Activated CD8-positive, alpha-beta memory T cell treated with anti-CD3 and anti-CD28 coated beads, Interleukin-2, amount 10 ng/mL, durations not matched to agents 7 days and 5 days (primary cell): ENCODE measurements at regions not wholly inside any gene's neighbourhood (a gene's known extent, or its start where the extent isn't known, plus 50 kb on each side); places are given as distances from the start of the nearest gene placed in this dataset.
A peak's percentile ranks its signal among the peaks of the same experiment; 100 is the strongest.
"Not testable (repeated sequence)": the region's sequence is repeated elsewhere in the genome, so short reads cannot be mapped to it uniquely, and the experiment has no call there.

ENCODE experiments used
- ATAC-seq: fragments of 150-1000 bp; cut with Tn5 transposase; one replicate; pipeline ENCODE4 v1.10.0; 2021; ENCODE audit warnings: moderate library complexity
- CTCF ChIA-PET: fragments of 350-600 bp; sonication (Branson Sonifier 250); formaldehyde crosslinking; loops from one replicate; lab custom pipeline; 2021; ENCODE audit warnings: antibody characterized with exemption; lab: Charles Lee
- DNase-seq: peaks from one replicate; pipeline ENCODE4 v3.0.0-alpha.2; 2020
- H3K27ac Mint-ChIP-seq: one replicate; pipeline ENCODE4 v1.8.0; 2021; ENCODE audit warnings: mild to moderate bottlenecking, mixed read lengths
- H3K27me3 Mint-ChIP-seq: one replicate; pipeline ENCODE4 v1.8.0; 2021; ENCODE audit warnings: mixed read lengths
- H3K36me3 Mint-ChIP-seq: one replicate; pipeline ENCODE4 v1.8.0; 2021; ENCODE audit warnings: mild to moderate bottlenecking, mixed read lengths
- H3K4me1 Mint-ChIP-seq: one replicate; pipeline ENCODE4 v1.8.0; 2021; ENCODE audit warnings: mixed read lengths
- H3K4me3 Mint-ChIP-seq: one replicate; pipeline ENCODE4 v1.8.0; 2021; ENCODE audit warnings: mild to moderate bottlenecking, moderate library complexity, mixed read lengths
- H3K9me3 Mint-ChIP-seq: one replicate; pipeline ENCODE4 v1.8.0; 2022; ENCODE audit warnings: low read depth, mixed read lengths

- H3K36me3 Mint-ChIP-seq, CTCF ChIA-PET, H3K9me3 Mint-ChIP-seq, H3K27ac Mint-ChIP-seq, ATAC-seq, H3K27me3 Mint-ChIP-seq, DNase-seq, H3K4me1 Mint-ChIP-seq, H3K4me3 Mint-ChIP-seq: not testable (repeated sequence)
Observed at GRCh38 chr1:146393154-146393553, 164.3 kb upstream of the NOTCH2NLA start.

DNA sequence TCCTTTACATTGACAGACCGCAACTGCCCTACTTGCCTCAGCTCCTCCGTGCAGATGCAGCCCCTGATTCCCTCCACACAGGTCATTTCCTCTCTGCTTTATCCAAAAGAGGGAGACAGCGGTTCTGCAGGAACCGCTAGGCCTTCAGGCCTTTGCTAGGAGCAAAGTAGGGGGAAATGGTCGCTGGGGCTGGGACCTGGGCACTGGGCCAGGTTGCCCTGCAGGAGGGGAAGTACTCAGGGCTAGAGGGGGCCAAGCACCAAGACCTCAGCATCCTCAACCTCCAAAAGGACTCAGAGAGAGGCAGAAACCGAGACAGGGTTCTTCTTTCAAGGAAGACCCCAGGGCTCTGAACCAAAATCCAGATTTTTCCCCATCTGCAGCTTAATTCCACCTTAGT lies 160.4 kb upstream of the NOTCH2NLA start:
- CTCF ChIA-PET, H3K9me3 Mint-ChIP-seq, H3K36me3 Mint-ChIP-seq, H3K27me3 Mint-ChIP-seq, H3K4me1 Mint-ChIP-seq, DNase-seq, ATAC-seq, H3K4me3 Mint-ChIP-seq, H3K27ac Mint-ChIP-seq: not testable (repeated sequence)

- peak overlapping the region; percentile 100 for H3K27ac Mint-ChIP-seq
- H3K4me3 Mint-ChIP-seq = peak overlapping the region; percentile 33
- not testable (repeated sequence) for ATAC-seq, H3K36me3 Mint-ChIP-seq, DNase-seq, H3K27me3 Mint-ChIP-seq, H3K9me3 Mint-ChIP-seq
- CTCF ChIA-PET = interaction anchor here (1.0 kb wide), 1 partner anchor 11 kb away, joined by 4 read pairs; no protein-coding TSS in a partner anchor
- peaks cover 11% of the 10 kb centered on the region for H3K4me1 Mint-ChIP-seq
Observed at GRCh38 chr1:146387750-146388469, 159.1 kb upstream of the NOTCH2NLA start.

DNA sequence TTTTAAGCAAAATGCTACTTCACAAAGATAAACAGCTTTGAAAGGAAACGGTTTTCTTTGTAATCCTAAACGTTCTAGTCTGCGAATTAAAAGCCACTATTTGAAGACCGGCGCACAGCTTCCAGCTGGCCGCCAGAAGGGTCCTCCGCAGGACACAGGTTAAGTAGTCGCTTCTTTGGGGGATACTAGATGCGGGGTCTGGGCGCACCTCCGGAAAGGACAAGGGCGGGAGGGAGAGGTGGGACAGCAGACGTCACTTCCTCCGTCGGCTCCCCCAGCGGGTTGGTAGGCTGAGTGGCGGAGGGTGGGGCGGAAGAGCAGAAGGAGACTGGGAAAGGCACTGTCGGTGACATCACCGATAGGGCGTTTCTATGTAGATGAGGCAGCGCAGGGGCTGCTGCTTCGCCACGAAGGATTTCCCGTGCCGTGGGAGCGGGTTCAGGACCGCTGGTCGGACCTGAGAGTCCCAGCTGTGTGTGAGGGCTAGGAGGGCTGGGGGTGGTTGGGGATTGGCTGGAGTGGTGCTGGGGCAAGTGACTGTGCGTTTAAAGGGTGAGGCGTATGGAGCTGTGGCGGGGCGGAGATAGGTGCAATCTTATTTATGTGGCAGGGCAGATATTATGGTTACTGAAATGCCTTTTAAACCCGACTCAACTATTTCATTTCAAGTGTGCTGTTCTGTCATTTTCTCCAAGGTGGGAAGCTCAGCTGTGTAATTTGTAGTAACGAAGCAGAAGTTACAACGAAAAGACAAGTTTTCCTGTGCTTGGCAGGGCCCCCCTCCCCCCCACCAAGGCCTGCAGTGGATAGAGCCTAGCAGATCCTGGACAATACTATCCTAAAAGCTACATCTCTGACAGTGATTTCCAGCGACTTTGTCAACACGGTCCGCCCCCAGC lies 158.3 kb upstream of the NOTCH2NLA start:
- CTCF ChIA-PET = interaction anchor here (1.0 kb wide), 1 partner anchor 10 kb away, joined by 4 read pairs; no protein-coding TSS in a partner anchor
- not testable (repeated sequence) for H3K27me3 Mint-ChIP-seq, H3K9me3 Mint-ChIP-seq, H3K36me3 Mint-ChIP-seq
- peak overlapping the region; percentile 77 for H3K4me3 Mint-ChIP-seq
- peak overlapping the region; percentile 100 for H3K27ac Mint-ChIP-seq
- ATAC-seq (peak; percentile 88), DNase-seq (peak; percentile 90)
- H3K4me1 Mint-ChIP-seq = peaks cover 11% of the 10 kb centered on the region

- CTCF ChIA-PET, H3K27me3 Mint-ChIP-seq, H3K4me3 Mint-ChIP-seq, H3K36me3 Mint-ChIP-seq, H3K9me3 Mint-ChIP-seq, DNase-seq, H3K27ac Mint-ChIP-seq, ATAC-seq: not testable (repeated sequence)
- H3K4me1 Mint-ChIP-seq = peaks cover 12% of the 10 kb centered on the region
Observed at GRCh38 chr1:146381196-146381595, 152.4 kb upstream of the NOTCH2NLA start.

GRCh38 chr1:146376708-146377496 lies 148.1 kb upstream of the NOTCH2NLA start:
- DNase-seq (peak; percentile 90), ATAC-seq (peak; percentile 92)
- peaks cover 15% of the 10 kb centered on the region for H3K4me1 Mint-ChIP-seq
- not testable (repeated sequence) for H3K27me3 Mint-ChIP-seq, H3K36me3 Mint-ChIP-seq, H3K9me3 Mint-ChIP-seq
- peak overlapping the region; percentile 69 for H3K4me3 Mint-ChIP-seq
- CTCF ChIA-PET = interaction anchor here (1.7 kb wide), 1 partner anchor 10 kb away, joined by 4 read pairs; no protein-coding TSS in a partner anchor
- peak overlapping the region; percentile 87 for H3K27ac Mint-ChIP-seq

DNA sequence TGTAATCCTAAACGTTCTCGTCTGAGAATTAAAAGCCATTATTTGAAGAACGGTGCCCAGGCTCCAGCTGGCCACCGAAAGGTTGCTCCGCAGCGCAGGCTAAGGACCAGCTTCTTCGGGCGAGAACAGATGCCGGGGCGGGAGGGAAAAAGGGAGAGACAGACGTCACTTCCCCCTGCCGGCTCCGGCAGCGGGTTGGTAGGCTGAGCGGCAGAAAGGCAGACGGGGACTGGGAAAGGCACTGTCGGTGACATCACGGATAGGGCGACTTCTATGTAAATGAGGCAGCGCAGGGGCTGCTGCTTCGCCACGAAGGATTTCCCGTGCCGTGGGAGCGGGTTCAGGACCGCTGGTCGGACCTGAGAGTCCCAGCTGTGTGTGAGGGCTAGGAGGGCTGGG lies 147.5 kb upstream of the NOTCH2NLA start:
- peak overlapping the region; percentile 69 for H3K4me3 Mint-ChIP-seq
- peak; percentile 48 for ATAC-seq
- H3K27ac Mint-ChIP-seq = peak overlapping the region; percentile 87
- not testable (repeated sequence) for H3K9me3 Mint-ChIP-seq, H3K27me3 Mint-ChIP-seq, H3K36me3 Mint-ChIP-seq
- CTCF ChIA-PET = interaction anchor here (1.7 kb wide), 1 partner anchor 11 kb away, joined by 4 read pairs; no protein-coding TSS in a partner anchor
- peaks cover 15% of the 10 kb centered on the region for H3K4me1 Mint-ChIP-seq
- DNase-seq = peak; percentile 92

- H3K27ac Mint-ChIP-seq, H3K36me3 Mint-ChIP-seq, DNase-seq, H3K4me3 Mint-ChIP-seq, CTCF ChIA-PET, H3K27me3 Mint-ChIP-seq, H3K9me3 Mint-ChIP-seq, ATAC-seq: not testable (repeated sequence)
- H3K4me1 Mint-ChIP-seq = peaks cover 14% of the 10 kb centered on the region
Observed at GRCh38 chr1:146375108-146375507, 146.3 kb upstream of the NOTCH2NLA start.

- peak; percentile 69 for DNase-seq
- Mint-ChIP-seq H3K4me3 (peak overlapping the region; percentile 75), H3K27ac (peak overlapping the region; percentile 78)
- H3K9me3 Mint-ChIP-seq, CTCF ChIA-PET, H3K36me3 Mint-ChIP-seq, H3K4me1 Mint-ChIP-seq, H3K27me3 Mint-ChIP-seq, ATAC-seq: not testable (repeated sequence)
Observed at GRCh38 chr1:146369940-146370339, 141.1 kb upstream of the NOTCH2NLA start.

DNA sequence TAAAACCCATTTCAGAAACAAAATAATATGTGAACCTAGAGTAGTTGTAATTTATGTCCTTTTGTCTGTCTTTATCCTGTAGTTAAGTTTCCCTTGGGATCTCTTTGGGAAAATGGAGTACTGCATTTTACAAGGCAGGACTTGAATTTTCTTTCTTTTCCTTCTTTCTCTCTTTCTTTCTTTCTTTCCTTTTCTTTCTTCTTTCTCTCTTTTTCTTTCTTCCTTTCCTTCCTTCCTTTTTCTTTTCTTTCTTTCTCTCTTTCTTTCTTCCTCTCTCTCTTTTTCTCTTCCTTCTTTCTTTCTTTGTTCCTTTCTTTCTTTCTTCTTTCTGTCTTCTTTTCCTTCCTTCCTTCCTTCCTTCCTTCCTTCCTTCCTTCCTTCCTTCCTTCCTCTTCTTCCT lies 126.6 kb upstream of the NOTCH2NLA start:
- H3K4me3 Mint-ChIP-seq, ATAC-seq, H3K4me1 Mint-ChIP-seq, H3K27me3 Mint-ChIP-seq, DNase-seq, H3K27ac Mint-ChIP-seq, CTCF ChIA-PET, H3K36me3 Mint-ChIP-seq, H3K9me3 Mint-ChIP-seq: not testable (repeated sequence)

DNA sequence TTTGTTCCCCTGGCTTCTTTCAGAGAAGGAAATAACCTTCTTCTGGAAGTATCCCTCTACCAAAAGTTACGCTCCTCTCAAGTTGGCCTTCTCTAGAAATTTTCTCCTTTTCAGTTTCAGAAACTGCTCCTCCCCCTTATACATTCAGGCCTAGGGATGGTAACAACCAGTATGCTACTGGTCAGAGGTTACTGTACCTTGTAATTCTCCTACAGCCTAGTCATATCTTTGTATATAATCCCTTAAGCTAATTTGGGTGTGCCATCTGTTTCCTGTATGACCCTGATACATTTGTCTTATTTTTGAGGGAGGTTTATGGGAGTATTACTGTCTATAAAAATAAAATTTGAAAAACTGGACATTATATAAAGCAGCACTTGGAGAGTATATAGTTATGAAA lies 98.0 kb upstream of the NOTCH2NLA start:
- H3K27ac Mint-ChIP-seq, ATAC-seq, CTCF ChIA-PET: not testable (repeated sequence)

GRCh38 chr1:146324463-146324862 lies 95.6 kb upstream of the NOTCH2NLA start:
- H3K27ac Mint-ChIP-seq, H3K4me3 Mint-ChIP-seq: not testable (repeated sequence)

More for the DNA sequence above, 98.0 kb upstream of the NOTCH2NLA start:
- H3K4me3 Mint-ChIP-seq, H3K4me1 Mint-ChIP-seq, H3K27me3 Mint-ChIP-seq, H3K9me3 Mint-ChIP-seq, H3K36me3 Mint-ChIP-seq, DNase-seq: not testable (repeated sequence)

DNA sequence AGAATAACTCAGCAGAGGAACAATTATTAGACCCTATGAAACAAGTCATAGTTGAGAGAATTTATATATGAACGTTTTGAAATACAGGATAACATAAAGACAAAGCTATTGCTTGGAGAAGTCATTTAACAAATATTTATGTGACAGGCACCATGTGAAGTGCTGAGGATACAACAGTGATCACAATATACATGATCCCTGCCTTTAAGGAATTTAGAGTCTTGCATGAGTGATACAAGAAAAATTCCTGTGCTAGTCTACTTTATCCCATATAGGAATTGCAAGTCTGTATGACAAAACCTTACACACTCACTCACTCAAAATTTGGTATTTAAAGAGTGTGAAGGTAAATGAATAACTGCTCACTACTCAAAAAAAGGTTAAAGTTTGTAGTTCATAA lies 94.5 kb upstream of the NOTCH2NLA start:
- H3K27me3 Mint-ChIP-seq, H3K9me3 Mint-ChIP-seq, H3K36me3 Mint-ChIP-seq, DNase-seq, H3K27ac Mint-ChIP-seq, H3K4me1 Mint-ChIP-seq, H3K4me3 Mint-ChIP-seq, ATAC-seq, CTCF ChIA-PET: not testable (repeated sequence)

More at GRCh38 chr1:146324463-146324862, 95.6 kb upstream of the NOTCH2NLA start:
- H3K27me3 Mint-ChIP-seq, H3K4me1 Mint-ChIP-seq, CTCF ChIA-PET, H3K9me3 Mint-ChIP-seq, DNase-seq, H3K36me3 Mint-ChIP-seq, ATAC-seq: not testable (repeated sequence)
